ENCODE measurements at regions not wholly inside any gene's neighbourhood (a gene's known extent, or its start where the extent isn't known, plus 50 kb on each side); places are given as distances from the start of the nearest gene placed in this dataset.
"Not testable (repeated sequence)": the region's sequence is repeated elsewhere in the genome, so short reads cannot be mapped to it uniquely, and the experiment has no call there.

GRCh38 chr4:134958862-134959261 lies 757.3 kb upstream of the PABPC4L start:
- DNase-seq (no peak), ATAC-seq (no peak)
- no peak overlapping the region for H3K4me3 Mint-ChIP-seq
- no peak overlapping the region for H3K27ac Mint-ChIP-seq
- no peaks in the 10 kb centered on the region for H3K4me1 Mint-ChIP-seq
- H3K27me3 Mint-ChIP-seq, result no peaks in the 10 kb centered on the region
- H3K9me3 Mint-ChIP-seq, result peaks cover 7 to 17% of the 10 kb centered on the region in 2 donors

GRCh38 chr4:134955059-134955458 lies 753.5 kb upstream of the PABPC4L start:
- Mint-ChIP-seq H3K4me1 (no peaks in the 10 kb centered on the region), H3K4me3 (no peak overlapping the region)

DNA sequence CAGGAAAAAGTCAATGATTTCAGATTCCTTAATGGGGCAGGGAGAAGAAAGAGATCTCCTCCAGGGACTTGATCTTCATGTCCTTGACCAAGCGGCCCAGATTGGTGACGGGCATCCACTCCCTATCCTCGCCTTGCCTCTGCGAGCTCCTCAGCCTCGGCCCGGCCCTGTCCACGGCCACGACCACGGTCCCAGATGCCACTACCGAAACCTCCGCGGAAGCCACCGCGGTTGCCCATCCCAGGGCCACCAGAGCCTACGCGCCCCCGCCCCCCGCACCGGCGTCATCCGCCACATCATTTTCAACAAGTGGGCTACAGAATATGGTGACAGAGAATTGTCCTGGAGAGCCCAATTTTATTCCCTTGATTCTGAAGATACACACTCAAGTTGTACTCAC lies 751.2 kb upstream of the PABPC4L start:
- Mint-ChIP-seq H3K27ac (no peak overlapping the region), H3K9me3 (peaks cover 10 to 20% of the 10 kb centered on the region in 2 donors), H3K4me3 (no peak overlapping the region), H3K27me3 (no peaks in the 10 kb centered on the region), H3K4me1 (no peaks in the 10 kb centered on the region)
- ATAC-seq (no peak), DNase-seq (no peak)

More at GRCh38 chr4:134955059-134955458, 753.5 kb upstream of the PABPC4L start:
- H3K27me3 Mint-ChIP-seq, result no peaks in the 10 kb centered on the region
- H3K27ac Mint-ChIP-seq, result no peak overlapping the region
- DNase-seq (no peak), ATAC-seq (no peak)
- peaks cover 10 to 20% of the 10 kb centered on the region in 2 donors for H3K9me3 Mint-ChIP-seq

DNA sequence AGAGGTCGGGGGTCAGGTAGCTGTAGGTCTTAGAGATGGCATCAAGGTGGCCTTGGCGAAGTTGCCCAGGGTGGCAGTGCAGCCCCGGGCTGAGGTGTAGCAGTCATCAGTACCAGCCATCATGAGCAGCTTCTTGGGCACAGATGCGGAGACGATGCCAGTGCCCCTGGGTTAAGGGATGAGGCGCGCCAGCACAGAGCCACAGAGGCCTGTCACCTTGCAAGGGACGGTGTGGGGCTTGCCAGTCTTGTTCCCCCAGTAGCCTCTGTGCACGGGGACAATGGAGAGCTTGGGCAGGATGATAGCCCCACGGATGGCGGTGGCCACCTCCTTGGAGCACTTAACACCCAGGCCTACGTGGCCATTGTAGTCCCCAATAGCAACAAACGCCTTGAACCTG lies 750.7 kb upstream of the PABPC4L start:
- H3K9me3 Mint-ChIP-seq, result peaks cover 10 to 20% of the 10 kb centered on the region in 2 donors
- ATAC-seq (no peak), DNase-seq (no peak)
- H3K4me3 Mint-ChIP-seq, result no peak overlapping the region
- H3K4me1 Mint-ChIP-seq, result no peaks in the 10 kb centered on the region
- no peaks in the 10 kb centered on the region for H3K27me3 Mint-ChIP-seq
- no peak overlapping the region for H3K27ac Mint-ChIP-seq

- Mint-ChIP-seq H3K4me3 (no peak overlapping the region), H3K4me1 (no peaks in the 10 kb centered on the region), H3K9me3 (peaks cover 1 to 3% of the 10 kb centered on the region in 2 donors), H3K27me3 (no peaks in the 10 kb centered on the region), H3K27ac (no peak overlapping the region)
- ATAC-seq, result no peak
- DNase-seq, result no peak
Measured at GRCh38 chr4:134948110-134948642, 746.6 kb upstream of the PABPC4L start.

DNA sequence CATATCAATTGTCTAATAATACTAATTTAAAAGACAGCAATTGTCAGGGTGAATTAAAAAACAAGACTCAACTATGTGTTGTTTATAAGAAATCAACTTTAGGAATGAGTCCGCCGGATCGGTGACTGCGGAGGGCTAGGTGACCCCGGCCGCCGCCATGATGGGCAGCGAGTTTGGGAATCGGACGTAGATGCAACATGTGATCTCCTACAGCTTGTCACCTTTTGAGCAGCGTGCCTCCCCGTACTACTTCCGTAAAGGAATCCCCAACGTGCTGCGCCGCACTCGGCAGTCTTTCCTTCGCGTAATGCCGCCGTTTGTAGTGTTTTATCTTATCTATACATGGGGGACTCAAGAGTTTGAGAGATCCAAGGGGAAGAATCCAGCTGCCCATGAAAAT lies 742.5 kb upstream of the PABPC4L start:
- Mint-ChIP-seq H3K4me1 (no peaks in the 10 kb centered on the region), H3K27me3 (no peaks in the 10 kb centered on the region), H3K4me3 (no peak overlapping the region), H3K27ac (no peak overlapping the region), H3K9me3 (no peaks in the 10 kb centered on the region)
- no peak for ATAC-seq
- no peak for DNase-seq

DNA sequence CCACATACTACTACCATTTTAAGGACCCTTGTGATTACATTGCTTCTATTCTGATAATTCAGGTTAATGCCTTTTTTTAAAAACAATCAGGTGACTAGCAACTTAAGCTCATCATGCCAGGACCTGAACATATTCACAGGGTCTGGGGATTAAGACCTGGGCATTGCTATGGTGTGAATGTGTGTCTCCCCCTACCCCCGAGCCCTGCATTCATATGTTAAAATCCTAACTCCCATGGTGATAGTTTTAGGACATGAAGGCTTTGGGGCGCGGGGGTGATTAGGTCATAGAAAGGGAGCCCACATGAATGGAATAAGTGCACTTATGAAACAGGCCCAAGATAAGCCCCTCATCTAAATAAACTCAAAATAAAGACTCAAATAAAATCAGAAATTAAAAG lies 734.4 kb upstream of the PABPC4L start:
- H3K4me3 Mint-ChIP-seq, result no peak overlapping the region

DNA sequence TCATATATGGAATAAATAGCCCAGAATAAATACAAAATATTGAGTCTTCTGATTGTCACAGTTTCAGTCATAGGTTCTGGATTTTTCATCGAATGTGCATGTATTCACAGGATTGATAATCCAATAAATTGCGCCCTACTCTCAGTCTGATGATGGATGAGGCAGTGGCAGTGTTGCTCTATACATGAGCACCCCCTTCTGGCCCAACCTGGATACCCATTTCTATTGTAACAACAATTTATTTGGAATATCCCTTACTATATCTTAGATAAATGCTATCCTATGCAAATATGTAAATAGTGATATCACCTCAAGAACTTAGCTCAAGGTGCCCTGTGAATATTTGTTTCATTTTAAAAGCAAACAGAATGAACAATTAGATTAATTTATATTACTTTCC lies 733.7 kb upstream of the PABPC4L start:
- H3K4me1 Mint-ChIP-seq, result no peaks in the 10 kb centered on the region
- DNase-seq (no peak), ATAC-seq (no peak)
- H3K27ac Mint-ChIP-seq, result no peak overlapping the region
- no peak overlapping the region for H3K4me3 Mint-ChIP-seq
- no peaks in the 10 kb centered on the region for H3K27me3 Mint-ChIP-seq
- no peaks in the 10 kb centered on the region for H3K9me3 Mint-ChIP-seq

More for the DNA sequence above, 734.4 kb upstream of the PABPC4L start:
- no peaks in the 10 kb centered on the region for H3K9me3 Mint-ChIP-seq
- H3K27ac Mint-ChIP-seq, result no peak overlapping the region
- H3K4me1 Mint-ChIP-seq, result no peaks in the 10 kb centered on the region
- DNase-seq, result no peak
- no peaks in the 10 kb centered on the region for H3K27me3 Mint-ChIP-seq
- no peak for ATAC-seq

- no peak for ATAC-seq
- Mint-ChIP-seq H3K4me1 (no peaks in the 10 kb centered on the region), H3K9me3 (no peaks in the 10 kb centered on the region), H3K27me3 (no peaks in the 10 kb centered on the region), H3K4me3 (no peak overlapping the region), H3K27ac (no peak overlapping the region)
- DNase-seq, result no peak
Measured at GRCh38 chr4:134934036-134934808, 732.6 kb upstream of the PABPC4L start.

DNA sequence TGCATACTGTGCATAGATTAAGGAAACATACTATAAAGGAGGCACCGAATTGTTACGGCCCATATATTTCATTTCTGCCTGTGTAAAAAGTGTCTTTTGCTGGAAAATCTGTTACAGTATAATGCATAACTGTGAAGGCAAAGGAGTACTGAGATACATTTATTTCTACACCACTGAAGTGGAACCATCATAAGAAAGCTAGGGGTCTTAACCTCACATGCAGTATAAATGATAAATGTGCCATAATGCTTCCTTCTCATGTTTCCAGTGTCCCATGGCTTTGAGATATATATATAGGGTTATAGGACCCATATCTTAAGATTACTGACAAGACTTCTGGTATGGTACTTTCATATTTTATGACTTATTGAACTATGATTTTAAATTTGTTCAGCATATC lies 713.8 kb upstream of the PABPC4L start:
- Mint-ChIP-seq H3K4me3 (no peak overlapping the region), H3K9me3 (peaks cover 5 to 9% of the 10 kb centered on the region in 2 donors), H3K4me1 (no peaks in the 10 kb centered on the region), H3K27ac (no peak overlapping the region), H3K27me3 (no peaks in the 10 kb centered on the region)
- no peak for DNase-seq
- no peak for ATAC-seq

GRCh38 chr4:134914250-134914649 lies 712.7 kb upstream of the PABPC4L start:
- H3K27ac Mint-ChIP-seq, H3K4me1 Mint-ChIP-seq, H3K27me3 Mint-ChIP-seq, DNase-seq, H3K9me3 Mint-ChIP-seq, ATAC-seq, H3K4me3 Mint-ChIP-seq: not testable (repeated sequence)

GRCh38 chr4:134911941-134912340 lies 710.4 kb upstream of the PABPC4L start:
- ATAC-seq, result no peak
- no peak overlapping the region for H3K27ac Mint-ChIP-seq
- no peaks in the 10 kb centered on the region for H3K4me1 Mint-ChIP-seq
- H3K9me3 Mint-ChIP-seq, result peaks cover 4 to 6% of the 10 kb centered on the region in 2 donors
- H3K27me3 Mint-ChIP-seq, result no peaks in the 10 kb centered on the region
- DNase-seq, result no peak
- no peak overlapping the region for H3K4me3 Mint-ChIP-seq

- Mint-ChIP-seq H3K4me3 (no peak overlapping the region), H3K9me3 (peaks cover 5 to 22% of the 10 kb centered on the region in 2 donors), H3K4me1 (no peaks in the 10 kb centered on the region), H3K27ac (no peak overlapping the region), H3K27me3 (no peaks in the 10 kb centered on the region)
- DNase-seq (no peak), ATAC-seq (no peak)
Measured at GRCh38 chr4:134906404-134907023, 704.9 kb upstream of the PABPC4L start.

- no peak for ATAC-seq
- no peak overlapping the region for H3K4me3 Mint-ChIP-seq
- DNase-seq, result no peak
- no peaks in the 10 kb centered on the region for H3K4me1 Mint-ChIP-seq
- H3K27ac Mint-ChIP-seq, result no peak overlapping the region
- no peaks in the 10 kb centered on the region for H3K27me3 Mint-ChIP-seq
- peaks cover 5 to 22% of the 10 kb centered on the region in 2 donors for H3K9me3 Mint-ChIP-seq
Measured at GRCh38 chr4:134905061-134905460, 703.5 kb upstream of the PABPC4L start.

GRCh38 chr4:134888156-134888555 lies 686.6 kb upstream of the PABPC4L start:
- ATAC-seq, result no peak
- H3K27me3 Mint-ChIP-seq, result no peaks in the 10 kb centered on the region
- H3K27ac Mint-ChIP-seq, result no peak overlapping the region
- no peaks in the 10 kb centered on the region for H3K4me1 Mint-ChIP-seq
- peaks cover 9 to 12% of the 10 kb centered on the region in 2 donors for H3K9me3 Mint-ChIP-seq
- H3K4me3 Mint-ChIP-seq, result no peak overlapping the region
- no peak for DNase-seq

- Mint-ChIP-seq H3K27me3 (no peaks in the 10 kb centered on the region), H3K4me3 (no peak overlapping the region), H3K27ac (no peak overlapping the region), H3K4me1 (no peaks in the 10 kb centered on the region), H3K9me3 (peaks cover 0 to 4% of the 10 kb centered on the region in 2 donors)
- DNase-seq (no peak), ATAC-seq (no peak)
Measured at GRCh38 chr4:134885436-134885835, 683.8 kb upstream of the PABPC4L start.
